ENCODE measurements at regions not wholly inside any gene's neighbourhood (a gene's known extent, or its start where the extent isn't known, plus 50 kb on each side); places are given as distances from the start of the nearest gene placed in this dataset.

DNA sequence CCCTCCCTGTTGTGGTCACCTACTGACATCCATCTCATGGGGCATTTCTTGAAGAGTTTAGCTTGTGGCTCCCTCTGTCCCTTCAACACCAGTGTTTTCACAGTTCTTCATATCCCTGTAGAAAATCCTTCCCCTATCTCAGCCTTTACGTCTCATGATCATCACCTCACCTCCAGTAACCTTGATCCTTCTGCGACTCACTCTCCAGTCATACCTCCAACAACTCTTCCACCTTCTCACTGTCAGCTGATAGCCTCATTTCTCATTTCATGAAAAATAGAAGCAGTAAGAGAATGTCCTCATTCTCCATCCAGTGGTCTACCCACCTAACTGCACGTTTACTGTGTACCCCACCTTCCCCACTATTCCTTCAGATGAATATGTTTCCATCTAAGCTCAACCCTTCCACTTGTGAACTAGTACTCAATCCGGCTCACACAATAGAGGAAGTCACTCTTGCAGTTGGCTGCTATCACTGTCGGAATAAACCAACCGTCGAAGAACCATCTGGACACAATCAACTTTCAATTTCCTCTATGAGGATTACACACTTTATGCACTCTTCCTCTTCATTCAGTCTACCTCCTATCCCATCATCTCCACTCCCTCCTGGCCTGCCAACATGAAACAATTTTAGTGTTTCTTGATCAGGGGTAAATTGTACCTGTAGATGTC lies 256.0 kb downstream of the AHR start:
- FAIRE-seq: no peak
- H3K9me3 ChIP-seq (ENCODE audit: control insufficient read depth in 2 of 2, insufficient read depth in 1 of 2, low read depth in 1 of 2, low read length in 1 of 2): no peaks in the 10 kb centered on the region
- DNase-seq: no peak
- no peaks in the 10 kb centered on the region for H3K36me3 ChIP-seq (ENCODE audit: control insufficient read depth in 3 of 3, insufficient read depth in 2 of 3, low read depth in 1 of 3, low read length in 3 of 3)
- no peak overlapping the region for H3K27ac ChIP-seq (ENCODE audit: low read depth in 1 of 3, low read length in 2 of 3)
- no peak overlapping the region for H3K4me3 ChIP-seq (ENCODE audit: low read depth in 1 of 3, low read length in 3 of 3)
- no peaks in the 10 kb centered on the region for H3K27me3 ChIP-seq (ENCODE audit: control insufficient read depth in 3 of 3, insufficient read depth in 3 of 3, low read length in 3 of 3)
- peaks cover 0 to 11% (median 0%) of the 10 kb centered on the region in 3 donors for H3K4me1 ChIP-seq (ENCODE audit: control insufficient read depth in 3 of 3, insufficient read depth in 2 of 3, low read depth in 1 of 3, low read length in 2 of 3)
- 68 to 92% (median 85%) methylated on average over 7 of the region's 7 CpGs for WGBS, 3 donors

DNA sequence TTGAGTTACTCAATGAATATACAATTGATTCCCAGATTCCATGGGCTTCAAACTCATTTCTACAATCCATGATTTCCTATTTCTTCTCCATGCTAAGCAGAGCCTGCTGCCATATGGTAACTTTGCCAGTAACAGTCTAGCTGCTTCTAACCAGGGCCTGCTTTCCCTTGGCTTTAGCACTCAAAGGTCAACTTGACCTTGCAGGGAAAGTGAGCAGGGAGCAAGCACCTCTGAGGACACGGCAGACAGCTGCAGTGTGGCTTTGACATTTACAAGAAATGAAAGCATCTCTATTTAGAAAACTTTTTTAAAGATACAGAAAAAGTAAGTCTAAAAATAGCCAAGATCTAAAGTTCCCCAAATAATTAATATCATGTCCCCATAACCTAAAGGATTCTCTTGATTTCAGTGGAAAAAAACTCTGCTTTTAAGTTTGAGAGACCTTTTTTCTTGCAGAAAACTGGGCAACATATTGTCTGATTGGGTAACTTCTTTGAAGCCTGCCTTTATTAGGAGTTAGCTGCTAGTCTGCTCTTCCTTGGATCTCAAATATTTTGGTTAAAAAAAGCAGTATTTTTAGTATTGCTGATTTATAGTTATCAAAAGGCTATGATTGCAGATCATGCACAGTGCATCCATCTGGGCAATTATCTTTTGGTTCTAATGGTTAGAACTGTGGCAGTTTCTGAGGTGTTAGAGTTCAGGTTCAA lies 257.9 kb downstream of the AHR start:
- Histone ChIP-seq H3K4me1 (ENCODE audit: control insufficient read depth in 3 of 3, insufficient read depth in 2 of 3, low read depth in 1 of 3, low read length in 2 of 3) (peaks cover 0 to 22% (median 0%) of the 10 kb centered on the region in 3 donors), H3K36me3 (ENCODE audit: control insufficient read depth in 3 of 3, insufficient read depth in 2 of 3, low read depth in 1 of 3, low read length in 3 of 3) (no peaks in the 10 kb centered on the region), H3K4me3 (ENCODE audit: low read depth in 1 of 3, low read length in 3 of 3) (no peak overlapping the region), H3K9me3 (ENCODE audit: control insufficient read depth in 2 of 2, insufficient read depth in 1 of 2, low read depth in 1 of 2, low read length in 1 of 2) (no peaks in the 10 kb centered on the region), H3K27me3 (ENCODE audit: control insufficient read depth in 3 of 3, insufficient read depth in 3 of 3, low read length in 3 of 3) (no peaks in the 10 kb centered on the region), H3K27ac (ENCODE audit: low read depth in 1 of 3, low read length in 2 of 3) (no peak overlapping the region)
- DNase-seq (no peak), FAIRE-seq (no peak)
- WGBS, 3 donors: 34 to 75% (median 55%) methylated on average over 1 of the region's 1 CpG

DNA sequence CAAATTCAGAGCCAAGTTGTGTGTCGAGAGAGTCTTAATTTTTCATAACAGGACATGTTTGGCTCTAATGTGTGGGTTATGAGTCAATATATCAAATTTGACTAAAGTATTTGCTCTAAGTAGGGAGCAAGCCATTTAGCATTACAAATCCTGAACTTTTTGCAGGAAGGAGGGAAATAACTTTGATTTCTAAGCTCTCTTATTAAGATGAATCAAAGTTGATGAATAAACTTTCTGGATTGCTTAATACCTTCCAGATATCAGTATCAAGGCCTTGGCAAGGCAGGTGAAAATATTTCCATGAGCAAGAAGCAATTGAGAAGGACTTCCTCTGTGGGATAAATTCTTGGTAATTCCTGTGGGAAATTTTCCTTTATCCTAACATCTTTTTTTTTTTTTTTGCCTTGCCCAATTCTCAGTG lies 258.8 kb downstream of the AHR start:
- DNase-seq: no peak
- WGBS, 3 donors: 68 to 92% (median 89%) methylated on average over 1 of the region's 1 CpG

DNA sequence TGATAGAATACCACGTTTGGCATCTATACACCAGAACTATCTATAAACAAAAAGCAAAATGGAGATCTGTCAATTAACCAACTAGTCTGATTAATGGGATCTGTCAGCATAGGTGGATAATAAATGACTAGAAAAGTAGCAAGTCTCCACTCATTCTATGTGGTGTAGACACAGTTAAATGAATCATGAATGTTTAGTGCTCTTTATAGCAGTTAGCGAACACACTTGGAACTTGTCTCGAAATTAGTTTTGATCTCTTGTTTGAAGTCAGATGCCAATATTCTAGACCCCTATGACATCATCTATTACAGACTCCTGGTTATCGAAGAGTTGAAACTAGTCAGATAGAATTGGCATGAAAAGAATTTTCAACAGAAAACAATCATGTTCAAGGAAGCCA lies 259.7 kb downstream of the AHR start:
- Histone ChIP-seq H3K27ac (ENCODE audit: low read depth in 1 of 3, low read length in 2 of 3) (no peak overlapping the region), H3K27me3 (ENCODE audit: control insufficient read depth in 3 of 3, insufficient read depth in 3 of 3, low read length in 3 of 3) (no peaks in the 10 kb centered on the region), H3K36me3 (ENCODE audit: control insufficient read depth in 3 of 3, insufficient read depth in 2 of 3, low read depth in 1 of 3, low read length in 3 of 3) (no peaks in the 10 kb centered on the region), H3K4me1 (ENCODE audit: control insufficient read depth in 3 of 3, insufficient read depth in 2 of 3, low read depth in 1 of 3, low read length in 2 of 3) (peaks cover 0 to 22% (median 0%) of the 10 kb centered on the region in 3 donors), H3K4me3 (ENCODE audit: low read depth in 1 of 3, low read length in 3 of 3) (no peak overlapping the region), H3K9me3 (ENCODE audit: control insufficient read depth in 2 of 2, insufficient read depth in 1 of 2, low read depth in 1 of 2, low read length in 1 of 2) (no peaks in the 10 kb centered on the region)
- WGBS, 3 donors: 21 to 38% (median 35%) methylated on average over 4 of the region's 4 CpGs
- FAIRE-seq: no peak
- DNase-seq: peak in 1 of 2 donors; percentile 22

More for the DNA sequence above, 258.8 kb downstream of the AHR start:
- peaks cover 0 to 22% (median 0%) of the 10 kb centered on the region in 3 donors for H3K4me1 ChIP-seq (ENCODE audit: control insufficient read depth in 3 of 3, insufficient read depth in 2 of 3, low read depth in 1 of 3, low read length in 2 of 3)
- H3K4me3 ChIP-seq (ENCODE audit: low read depth in 1 of 3, low read length in 3 of 3): no peak overlapping the region
- no peaks in the 10 kb centered on the region for H3K9me3 ChIP-seq (ENCODE audit: control insufficient read depth in 2 of 2, insufficient read depth in 1 of 2, low read depth in 1 of 2, low read length in 1 of 2)
- H3K27me3 ChIP-seq (ENCODE audit: control insufficient read depth in 3 of 3, insufficient read depth in 3 of 3, low read length in 3 of 3): no peaks in the 10 kb centered on the region
- H3K36me3 ChIP-seq (ENCODE audit: control insufficient read depth in 3 of 3, insufficient read depth in 2 of 3, low read depth in 1 of 3, low read length in 3 of 3): no peaks in the 10 kb centered on the region
- FAIRE-seq: no peak
- no peak overlapping the region for H3K27ac ChIP-seq (ENCODE audit: low read depth in 1 of 3, low read length in 2 of 3)

DNA sequence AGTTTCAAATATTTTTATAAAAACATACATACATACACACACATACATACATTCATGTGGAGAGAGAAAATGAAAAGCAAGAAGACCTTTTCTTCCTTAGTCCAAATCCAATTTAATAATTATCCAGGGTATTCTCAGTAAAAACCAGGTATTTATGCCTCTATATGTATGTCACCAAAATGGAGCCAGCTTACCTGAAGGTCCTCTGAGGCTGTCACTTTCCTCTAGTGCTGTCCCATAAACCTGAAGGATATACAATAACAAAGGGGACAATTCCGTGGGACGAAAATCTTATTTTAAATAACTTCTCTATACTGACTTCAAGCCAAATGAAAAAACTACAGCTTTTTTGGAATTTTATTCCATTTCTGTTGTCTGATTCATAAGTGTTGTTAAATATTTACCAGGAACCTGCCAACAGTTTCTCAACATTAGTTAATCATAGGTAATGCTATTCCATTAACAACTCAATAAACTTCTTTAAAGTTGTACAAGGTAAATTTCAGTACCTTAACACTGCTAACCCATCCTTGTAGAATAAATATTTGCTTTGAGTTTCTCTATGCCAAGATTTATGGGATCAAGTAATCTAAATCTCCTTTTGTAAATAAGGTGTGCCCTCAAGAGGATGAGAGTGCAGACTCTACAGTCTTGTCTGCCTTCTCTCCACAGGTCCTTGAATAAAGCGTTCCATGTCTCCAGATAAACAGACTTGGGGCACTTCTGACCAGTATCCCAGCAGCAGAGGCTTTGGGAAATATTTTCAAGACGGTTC lies 260.3 kb downstream of the AHR start:
- no peaks in the 10 kb centered on the region for H3K27me3 ChIP-seq (ENCODE audit: control insufficient read depth in 3 of 3, insufficient read depth in 3 of 3, low read length in 3 of 3)
- no peak overlapping the region for H3K4me3 ChIP-seq (ENCODE audit: low read depth in 1 of 3, low read length in 3 of 3)
- WGBS, 3 donors: 21 to 49% (median 38%) methylated on average over 4 of the region's 4 CpGs
- peaks cover 0 to 22% (median 0%) of the 10 kb centered on the region in 3 donors for H3K4me1 ChIP-seq (ENCODE audit: control insufficient read depth in 3 of 3, insufficient read depth in 2 of 3, low read depth in 1 of 3, low read length in 2 of 3)
- no peaks in the 10 kb centered on the region for H3K9me3 ChIP-seq (ENCODE audit: control insufficient read depth in 2 of 2, insufficient read depth in 1 of 2, low read depth in 1 of 2, low read length in 1 of 2)
- FAIRE-seq (no peak), DNase-seq (peak; percentile 55 to 57)
- no peaks in the 10 kb centered on the region for H3K36me3 ChIP-seq (ENCODE audit: control insufficient read depth in 3 of 3, insufficient read depth in 2 of 3, low read depth in 1 of 3, low read length in 3 of 3)
- peak overlapping the region in 2 of 3 donors; percentile 47 to 48 for H3K27ac ChIP-seq (ENCODE audit: low read depth in 1 of 3, low read length in 2 of 3)

DNA sequence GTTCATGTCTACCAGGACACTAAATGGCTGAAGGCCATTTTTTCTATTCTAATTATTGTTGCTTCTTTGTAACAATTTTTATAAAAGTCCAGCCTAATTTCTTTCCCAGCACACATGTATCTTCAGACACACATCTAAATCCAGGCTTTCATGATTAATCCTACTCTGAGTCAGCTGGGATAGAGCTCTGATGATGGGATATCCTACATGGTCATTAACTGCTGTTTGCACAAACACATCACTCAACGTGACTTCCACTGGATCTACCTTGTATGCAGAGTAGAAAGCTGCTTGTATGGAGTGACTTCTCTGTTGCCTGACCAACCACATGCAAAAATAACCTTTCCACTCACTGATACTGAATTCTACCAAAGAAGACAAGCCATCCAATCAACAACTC lies 260.9 kb downstream of the AHR start:
- peak; percentile 12 to 30 for DNase-seq
- no peak for FAIRE-seq
- WGBS, 3 donors: 11 to 49% (median 21%) methylated on average over 1 of the region's 1 CpG
- no peak overlapping the region for H3K4me3 ChIP-seq (ENCODE audit: low read depth in 1 of 3, low read length in 3 of 3)
- no peaks in the 10 kb centered on the region for H3K9me3 ChIP-seq (ENCODE audit: control insufficient read depth in 2 of 2, insufficient read depth in 1 of 2, low read depth in 1 of 2, low read length in 1 of 2)
- H3K36me3 ChIP-seq (ENCODE audit: control insufficient read depth in 3 of 3, insufficient read depth in 2 of 3, low read depth in 1 of 3, low read length in 3 of 3): no peaks in the 10 kb centered on the region
- H3K27me3 ChIP-seq (ENCODE audit: control insufficient read depth in 3 of 3, insufficient read depth in 3 of 3, low read length in 3 of 3): no peaks in the 10 kb centered on the region
- peak overlapping the region in 2 of 3 donors; percentile 47 to 48 for H3K27ac ChIP-seq (ENCODE audit: low read depth in 1 of 3, low read length in 2 of 3)
- H3K4me1 ChIP-seq (ENCODE audit: control insufficient read depth in 3 of 3, insufficient read depth in 2 of 3, low read depth in 1 of 3, low read length in 2 of 3): peaks cover 0 to 22% (median 0%) of the 10 kb centered on the region in 3 donors

DNA sequence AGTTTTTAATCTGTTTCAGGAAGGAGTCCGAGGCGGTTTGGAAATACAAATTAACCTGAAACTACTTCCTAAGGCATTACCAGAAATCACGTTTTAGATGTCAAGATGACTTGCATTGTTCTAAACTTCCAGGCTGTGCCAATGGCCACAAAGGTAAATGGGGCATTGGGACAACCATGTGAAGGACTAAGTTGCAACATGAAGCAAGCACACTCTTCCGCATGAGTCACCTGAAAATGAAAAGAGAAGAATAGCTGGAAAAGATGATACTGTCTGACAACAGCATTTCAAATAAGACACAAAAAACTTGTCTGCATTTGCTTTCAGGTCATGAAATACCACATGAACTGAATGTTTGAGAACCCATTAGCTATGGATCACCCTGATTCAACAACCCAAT lies 262.1 kb downstream of the AHR start:
- 84 to 85% (median 84%) methylated on average over 4 of the region's 4 CpGs for WGBS, 3 donors

DNA sequence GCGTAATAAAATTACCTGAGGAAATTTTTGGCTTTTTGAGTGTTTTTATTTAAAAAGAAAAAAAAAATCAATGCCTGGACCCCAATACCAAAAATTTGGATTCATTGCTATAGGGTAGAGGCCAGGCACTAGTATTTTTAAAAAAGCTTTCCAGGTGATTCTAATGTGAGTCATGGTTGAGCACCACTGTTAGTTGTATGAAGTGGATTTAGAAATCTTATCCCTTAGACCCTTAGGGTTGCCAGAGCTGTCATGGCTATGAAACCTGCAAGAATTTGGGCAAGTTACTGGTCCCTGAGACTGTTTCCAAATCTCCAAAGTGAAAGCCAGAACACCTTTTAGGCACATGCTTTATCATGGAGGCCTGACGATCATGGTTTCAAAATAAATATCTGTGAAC lies 262.5 kb downstream of the AHR start:
- DNase-seq: no peak
- FAIRE-seq: no peak
- Histone ChIP-seq H3K36me3 (ENCODE audit: control insufficient read depth in 3 of 3, insufficient read depth in 2 of 3, low read depth in 1 of 3, low read length in 3 of 3) (no peaks in the 10 kb centered on the region), H3K4me3 (ENCODE audit: low read depth in 1 of 3, low read length in 3 of 3) (no peak overlapping the region), H3K27ac (ENCODE audit: low read depth in 1 of 3, low read length in 2 of 3) (no peak overlapping the region), H3K9me3 (ENCODE audit: control insufficient read depth in 2 of 2, insufficient read depth in 1 of 2, low read depth in 1 of 2, low read length in 1 of 2) (no peaks in the 10 kb centered on the region), H3K27me3 (ENCODE audit: control insufficient read depth in 3 of 3, insufficient read depth in 3 of 3, low read length in 3 of 3) (no peaks in the 10 kb centered on the region), H3K4me1 (ENCODE audit: control insufficient read depth in 3 of 3, insufficient read depth in 2 of 3, low read depth in 1 of 3, low read length in 2 of 3) (peaks cover 0 to 22% (median 0%) of the 10 kb centered on the region in 3 donors)
- 91 to 99% (median 96%) methylated on average over 2 of the region's 2 CpGs for WGBS, 3 donors

More for the DNA sequence above, 262.1 kb downstream of the AHR start:
- no peak overlapping the region for H3K27ac ChIP-seq (ENCODE audit: low read depth in 1 of 3, low read length in 2 of 3)
- peaks cover 0 to 22% (median 0%) of the 10 kb centered on the region in 3 donors for H3K4me1 ChIP-seq (ENCODE audit: control insufficient read depth in 3 of 3, insufficient read depth in 2 of 3, low read depth in 1 of 3, low read length in 2 of 3)
- H3K9me3 ChIP-seq (ENCODE audit: control insufficient read depth in 2 of 2, insufficient read depth in 1 of 2, low read depth in 1 of 2, low read length in 1 of 2): no peaks in the 10 kb centered on the region
- no peaks in the 10 kb centered on the region for H3K36me3 ChIP-seq (ENCODE audit: control insufficient read depth in 3 of 3, insufficient read depth in 2 of 3, low read depth in 1 of 3, low read length in 3 of 3)
- FAIRE-seq: no peak
- H3K27me3 ChIP-seq (ENCODE audit: control insufficient read depth in 3 of 3, insufficient read depth in 3 of 3, low read length in 3 of 3): no peaks in the 10 kb centered on the region
- H3K4me3 ChIP-seq (ENCODE audit: low read depth in 1 of 3, low read length in 3 of 3): no peak overlapping the region
- DNase-seq: no peak
